K562 (cell line): ENCODE measurements at regions not wholly inside any gene's neighbourhood (a gene's known extent, or its start where the extent isn't known, plus 50 kb on each side); places are given as distances from the start of the nearest gene placed in this dataset.

Experiments
- C11orf30 ChIP-seq: fragments of 450-650 bp; IDR thresholded peaks from 2 replicates; pipeline ENCODE4 v1.6.1; 2016; ENCODE audit warnings: low read depth, mild to moderate bottlenecking
- FOXM1 ChIP-seq, 2 experiments: fragments of 450-650 bp in 1 of 2; sonication (generic) in 1 of 2; formaldehyde crosslinking in 1 of 2; IDR thresholded peaks; 2 replicates each; pipeline versions ENCODE4 v1.6.1 to v1.9.0; 2017 to 2022; ENCODE audit warnings: low read depth in 2 of 2, mild to moderate bottlenecking in 2 of 2, missing genetic modification reagents in 1 of 2, moderate library complexity in 1 of 2
- KAT7 ChIP-seq: sonication (generic); formaldehyde crosslinking; IDR thresholded peaks from 2 replicates; pipeline ENCODE4 v1.8.0; 2022; ENCODE audit warnings: missing genetic modification reagents, mild to moderate bottlenecking, borderline replicate concordance
- MYNN ChIP-seq, 2 experiments: sonication (generic); formaldehyde crosslinking in 1 of 2; IDR thresholded peaks; 2 replicates each; pipeline versions ENCODE4 v1.5.0 to v1.6.1; 2016 to 2020; ENCODE audit warnings: antibody characterized with exemption in 1 of 2, missing genetic modification reagents in 1 of 2
- NELFE ChIP-seq: IDR thresholded peaks from 2 replicates; pipeline ENCODE4 v1.6.1; 2011; ENCODE audit warnings: mild to moderate bottlenecking; ENCODE audit not compliant: insufficient read depth, insufficient read length
- NFRKB ChIP-seq: fragments of 450-650 bp; IDR thresholded peaks from 2 replicates; pipeline ENCODE4 v1.6.1; 2016; ENCODE audit warnings: low read depth
- SAFB ChIP-seq: fragments of 200-400 bp; formaldehyde crosslinking; IDR thresholded peaks from 2 replicates; pipeline ENCODE4 v1.6.1; 2017; ENCODE audit warnings: low read depth, low read length, borderline replicate concordance
- SRF ChIP-seq, 2 experiments: fragments of 250-450, 450-650 bp in 1 of 2; sonication (Bioruptor Pico) in 1 of 2; sonication (generic) in 1 of 2; formaldehyde crosslinking; IDR thresholded peaks; 2 replicates each; pipeline versions ENCODE4 v1.5.0 to v1.5.1; 2020 to 2022; ENCODE audit warnings: mild to moderate bottlenecking in 1 of 2, missing genetic modification reagents in 1 of 2
- STAT5A ChIP-seq: IDR thresholded peaks from 2 replicates; pipeline ENCODE4 v1.6.1; 2012; ENCODE audit warnings: low read length, inconsistent platforms, borderline replicate concordance
- TAF15 ChIP-seq: fragments of 200-400 bp; formaldehyde crosslinking; IDR thresholded peaks from 2 replicates; pipeline ENCODE4 v1.6.1; 2017; ENCODE audit warnings: mild to moderate bottlenecking, low read depth, low read length, moderate library complexity
- TRIM28 ChIP-seq: fragments of 450-650 bp; IDR thresholded peaks from 2 replicates; pipeline ENCODE4 v1.6.1; 2017
- WHSC1 ChIP-seq: IDR thresholded peaks from one replicate; pipeline ENCODE4 v1.6.1; 2012; ENCODE audit warnings: low read length, control low read depth, inconsistent platforms
- ZBTB17 ChIP-seq: fragments of 450-650 bp; formaldehyde crosslinking; IDR thresholded peaks from 2 replicates; pipeline ENCODE4 v1.4.0; 2020; ENCODE audit warnings: mild to moderate bottlenecking
- ZBTB7A ChIP-seq: IDR thresholded peaks from 2 replicates; pipeline ENCODE4 v1.6.1; 2011; ENCODE audit warnings: low read depth, mild to moderate bottlenecking, low read length, moderate library complexity, borderline replicate concordance; ENCODE audit not compliant: control insufficient read depth
- ZFP36 ChIP-seq: fragments of 150-350 bp; IDR thresholded peaks from 2 replicates; pipeline ENCODE4 v1.6.1; 2018; ENCODE audit warnings: low read length, low read depth; ENCODE audit not compliant: partially characterized antibody
- ZNF644 ChIP-seq: fragments of 200-800 bp; sonication (Bioruptor generic); IDR thresholded peaks from 2 replicates; pipeline ENCODE4 v1.6.1; 2016; ENCODE audit warnings: low read depth, missing genetic modification characterization, missing compliant biosample characterization
- ZNF695 ChIP-seq: fragments of 450-650 bp; formaldehyde crosslinking; IDR thresholded peaks from 2 replicates; pipeline ENCODE4 v1.4.0; 2020; ENCODE audit warnings: mild to moderate bottlenecking, moderate library complexity
- ZSCAN32 ChIP-seq: fragments of 450-650 bp; formaldehyde crosslinking; IDR thresholded peaks from 2 replicates; pipeline ENCODE4 v1.4.0; 2020; ENCODE audit warnings: mild to moderate bottlenecking, moderate library complexity
- TF ChIP-seq, protein P1 (sequence below): sonication (generic); formaldehyde crosslinking; IDR thresholded peaks from 2 replicates; pipeline ENCODE4 v1.8.0; 2022; ENCODE audit warnings: missing genetic modification reagents, mild to moderate bottlenecking, borderline replicate concordance
- TF ChIP-seq, protein P2 (sequence below): fragments of 450-650 bp; IDR thresholded peaks from 2 replicates; pipeline ENCODE4 v1.6.1; 2016; ENCODE audit warnings: antibody characterized with exemption
- TF ChIP-seq, protein P3 (sequence below): fragments of 450-650 bp; formaldehyde crosslinking; IDR thresholded peaks from 2 replicates; pipeline ENCODE4 v1.4.0; 2022; ENCODE audit warnings: mild to moderate bottlenecking, moderate library complexity
- TF ChIP-seq, protein P4 (sequence below): fragments of 450-650 bp; formaldehyde crosslinking; IDR thresholded peaks from 2 replicates; pipeline ENCODE4 v1.4.0; 2020; ENCODE audit warnings: mild to moderate bottlenecking, moderate library complexity

DNA sequence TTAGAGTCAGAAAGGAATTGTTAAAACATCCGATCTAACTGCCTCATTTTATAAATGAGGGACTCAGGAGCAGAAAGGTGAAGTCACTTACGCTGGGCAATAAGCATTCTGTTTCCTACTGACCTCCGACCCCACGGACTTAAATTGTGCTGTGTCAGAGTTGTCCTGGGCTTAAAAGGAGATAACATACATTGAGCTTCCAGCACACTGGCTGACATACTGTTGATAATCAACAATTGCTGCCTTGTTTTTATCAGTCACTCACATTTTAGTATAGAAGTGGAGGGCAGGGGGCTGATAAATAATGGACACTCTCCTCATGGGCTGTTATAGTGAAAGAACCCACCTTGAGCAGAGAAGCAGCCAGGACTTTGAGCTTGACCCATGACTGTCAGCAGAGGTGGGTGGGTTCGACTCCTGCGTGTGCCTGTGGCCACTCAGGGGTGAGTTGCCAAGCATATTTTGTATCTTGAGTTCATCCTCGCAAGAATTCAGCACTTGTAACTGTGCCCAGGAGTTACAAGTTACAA is 166.5 kb upstream of the JARID2 start (continued):
- TF ChIP-seq, protein P1, sequence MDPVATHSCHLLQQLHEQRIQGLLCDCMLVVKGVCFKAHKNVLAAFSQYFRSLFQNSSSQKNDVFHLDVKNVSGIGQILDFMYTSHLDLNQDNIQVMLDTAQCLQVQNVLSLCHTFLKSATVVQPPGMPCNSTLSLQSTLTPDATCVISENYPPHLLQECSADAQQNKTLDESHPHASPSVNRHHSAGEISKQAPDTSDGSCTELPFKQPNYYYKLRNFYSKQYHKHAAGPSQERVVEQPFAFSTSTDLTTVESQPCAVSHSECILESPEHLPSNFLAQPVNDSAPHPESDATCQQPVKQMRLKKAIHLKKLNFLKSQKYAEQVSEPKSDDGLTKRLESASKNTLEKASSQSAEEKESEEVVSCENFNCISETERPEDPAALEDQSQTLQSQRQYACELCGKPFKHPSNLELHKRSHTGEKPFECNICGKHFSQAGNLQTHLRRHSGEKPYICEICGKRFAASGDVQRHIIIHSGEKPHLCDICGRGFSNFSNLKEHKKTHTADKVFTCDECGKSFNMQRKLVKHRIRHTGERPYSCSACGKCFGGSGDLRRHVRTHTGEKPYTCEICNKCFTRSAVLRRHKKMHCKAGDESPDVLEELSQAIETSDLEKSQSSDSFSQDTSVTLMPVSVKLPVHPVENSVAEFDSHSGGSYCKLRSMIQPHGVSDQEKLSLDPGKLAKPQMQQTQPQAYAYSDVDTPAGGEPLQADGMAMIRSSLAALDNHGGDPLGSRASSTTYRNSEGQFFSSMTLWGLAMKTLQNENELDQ (CRISPR knock-in tag): no peak
- no peak for TF ChIP-seq TAF15
- TF ChIP-seq C11orf30: peak; percentile 98
- TF ChIP-seq, protein P2, sequence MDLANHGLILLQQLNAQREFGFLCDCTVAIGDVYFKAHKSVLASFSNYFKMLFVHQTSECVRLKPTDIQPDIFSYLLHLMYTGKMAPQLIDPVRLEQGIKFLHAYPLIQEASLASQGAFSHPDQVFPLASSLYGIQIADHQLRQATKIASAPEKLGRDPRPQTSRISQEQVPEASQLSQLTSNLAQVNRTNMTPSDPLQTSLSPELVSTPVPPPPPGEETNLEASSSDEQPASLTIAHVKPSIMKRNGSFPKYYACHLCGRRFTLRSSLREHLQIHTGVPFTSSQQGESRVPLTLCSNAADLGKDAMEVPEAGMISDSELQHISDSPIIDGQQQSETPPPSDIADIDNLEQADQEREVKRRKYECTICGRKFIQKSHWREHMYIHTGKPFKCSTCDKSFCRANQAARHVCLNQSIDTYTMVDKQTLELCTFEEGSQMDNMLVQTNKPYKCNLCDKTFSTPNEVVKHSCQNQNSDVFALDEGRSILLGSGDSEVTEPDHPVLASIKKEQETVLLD: peak; percentile 65
- peak; percentile 61; the same call in 1 of the 2 replicates for TF ChIP-seq ZBTB17 (CRISPR knock-in tag)
- TF ChIP-seq FOXM1 (IDR thresholded peaks at IDR 0.05; ENCODE audit: low read depth): peak; percentile 93
- TF ChIP-seq FOXM1 (CRISPR knock-in tag; IDR thresholded peaks at IDR 0.05; ENCODE audit: low read depth): no peak
- 0 out of 2 replicates have a peak, but pooled peaks have one; percentile 79 for TF ChIP-seq KAT7 (CRISPR knock-in tag)
- TF ChIP-seq NELFE: no peak
- TF ChIP-seq ZSCAN32: no peak
- peak; percentile 39; the same call in 1 of the 2 replicates for TF ChIP-seq TRIM28
- no peak for TF ChIP-seq SAFB
- TF ChIP-seq SRF (CRISPR knock-in tag; IDR thresholded peaks at IDR 0.05): peak in 1 of 2 experiments; percentile 82; a peak in 1 of 4 replicates
- TF ChIP-seq WHSC1: no peak
- TF ChIP-seq STAT5A: peak; percentile 95
- TF ChIP-seq, protein P3, sequence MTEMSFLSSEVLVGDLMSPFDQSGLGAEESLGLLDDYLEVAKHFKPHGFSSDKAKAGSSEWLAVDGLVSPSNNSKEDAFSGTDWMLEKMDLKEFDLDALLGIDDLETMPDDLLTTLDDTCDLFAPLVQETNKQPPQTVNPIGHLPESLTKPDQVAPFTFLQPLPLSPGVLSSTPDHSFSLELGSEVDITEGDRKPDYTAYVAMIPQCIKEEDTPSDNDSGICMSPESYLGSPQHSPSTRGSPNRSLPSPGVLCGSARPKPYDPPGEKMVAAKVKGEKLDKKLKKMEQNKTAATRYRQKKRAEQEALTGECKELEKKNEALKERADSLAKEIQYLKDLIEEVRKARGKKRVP (CRISPR knock-in tag): peak; percentile 40; the same call in 1 of the 2 replicates
- TF ChIP-seq, protein P4, sequence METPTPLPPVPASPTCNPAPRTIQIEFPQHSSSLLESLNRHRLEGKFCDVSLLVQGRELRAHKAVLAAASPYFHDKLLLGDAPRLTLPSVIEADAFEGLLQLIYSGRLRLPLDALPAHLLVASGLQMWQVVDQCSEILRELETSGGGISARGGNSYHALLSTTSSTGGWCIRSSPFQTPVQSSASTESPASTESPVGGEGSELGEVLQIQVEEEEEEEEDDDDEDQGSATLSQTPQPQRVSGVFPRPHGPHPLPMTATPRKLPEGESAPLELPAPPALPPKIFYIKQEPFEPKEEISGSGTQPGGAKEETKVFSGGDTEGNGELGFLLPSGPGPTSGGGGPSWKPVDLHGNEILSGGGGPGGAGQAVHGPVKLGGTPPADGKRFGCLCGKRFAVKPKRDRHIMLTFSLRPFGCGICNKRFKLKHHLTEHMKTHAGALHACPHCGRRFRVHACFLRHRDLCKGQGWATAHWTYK (CRISPR knock-in tag): peak; percentile 15; the same call in 1 of the 2 replicates
- TF ChIP-seq ZFP36: peak; percentile 12
- peak; percentile 63; the same call in 1 of the 2 replicates for TF ChIP-seq MYNN (IDR thresholded peaks at IDR 0.05)
- no peak for TF ChIP-seq MYNN (CRISPR knock-in tag; IDR thresholded peaks at IDR 0.05)
- peak; percentile 79 for TF ChIP-seq ZNF644 (tag)
- TF ChIP-seq ZNF695 (CRISPR knock-in tag): no peak
- 0 out of 2 replicates have a peak, but pooled peaks have one; percentile 52 for TF ChIP-seq ZBTB7A
- TF ChIP-seq NFRKB: no peak
